ENCODE measurements at regions not wholly inside any gene's neighbourhood (a gene's known extent, or its start where the extent isn't known, plus 50 kb on each side); places are given as distances from the start of the nearest gene placed in this dataset.

DNA sequence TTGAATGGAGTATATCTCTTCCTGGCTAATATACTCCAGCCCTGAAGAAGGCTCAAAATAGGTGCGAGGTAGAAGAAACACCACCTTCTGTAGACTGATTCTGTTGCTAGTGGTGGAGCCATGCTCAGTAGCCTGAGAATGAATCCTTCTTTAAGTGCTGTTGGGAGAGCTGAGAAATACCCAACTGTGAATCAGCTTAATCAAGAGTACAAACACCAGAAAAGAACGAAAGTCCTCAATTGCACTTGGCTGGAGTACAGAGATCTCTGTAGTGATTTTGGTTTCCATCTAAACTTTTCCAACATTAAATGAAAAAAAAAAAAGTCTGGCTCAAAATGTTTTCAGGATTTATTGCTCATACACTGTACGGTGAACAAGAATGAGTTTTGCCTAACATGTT, 619.1 kb downstream of the METTL15 start:
- H3K4me3 ChIP-seq (ENCODE audit: control insufficient read depth, low read depth, low read length) = no peak overlapping the region
- TF ChIP-seq CTCF (IDR thresholded peaks at IDR 0.05; ENCODE audit: control insufficient read depth, insufficient read depth, low read depth, low read length, missing control alignments) = no peak
- DNase-seq (ENCODE audit: low read depth) = no peak

DNA sequence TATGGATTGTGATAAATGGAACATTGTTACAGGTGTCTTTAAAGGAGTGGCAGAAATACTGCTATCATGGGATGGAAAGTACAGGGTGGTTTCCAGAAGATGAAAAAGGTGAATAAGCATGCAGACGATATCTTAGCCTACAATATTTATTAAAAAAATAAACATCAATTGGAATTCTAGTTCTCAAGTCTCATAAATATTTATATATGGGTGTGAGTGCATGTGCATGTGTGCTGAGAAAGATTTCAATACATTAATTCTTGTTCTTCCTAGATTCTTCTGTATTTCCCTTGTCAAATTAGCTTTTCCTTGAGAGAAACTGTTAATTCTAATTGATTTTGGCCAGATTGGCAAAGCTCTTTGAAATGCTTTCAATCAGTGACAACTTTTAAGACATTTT, 618.2 kb downstream of the METTL15 start:
- no peak overlapping the region for H3K4me3 ChIP-seq (ENCODE audit: control insufficient read depth, low read depth, low read length)
- no peak for TF ChIP-seq CTCF (IDR thresholded peaks at IDR 0.05; ENCODE audit: control insufficient read depth, insufficient read depth, low read depth, low read length, missing control alignments)
- no peak for DNase-seq (ENCODE audit: low read depth)

- no peak for DNase-seq (ENCODE audit: low read depth)
Measured at GRCh38 chr11:28715726-28716125, 607.5 kb downstream of the METTL15 start.

DNA sequence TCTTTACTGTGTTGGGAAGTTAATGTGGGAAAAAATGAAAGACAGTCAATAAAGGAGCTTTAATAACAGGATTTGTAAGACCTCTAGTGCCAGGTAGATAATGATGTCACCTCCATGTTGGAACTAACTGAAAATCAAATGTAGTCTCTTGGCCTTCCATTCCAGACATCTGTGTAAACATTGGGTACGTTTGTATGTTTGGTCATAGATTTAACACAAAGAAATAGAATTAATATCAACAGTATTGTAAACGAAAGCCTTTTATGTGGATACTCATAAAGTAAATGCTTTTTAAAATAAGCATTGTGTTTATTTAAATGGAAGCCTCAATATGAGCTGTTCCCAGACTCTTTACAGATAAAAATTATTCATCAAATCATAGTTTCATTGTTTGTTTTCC, 605.7 kb downstream of the METTL15 start:
- H3K4me3 ChIP-seq (ENCODE audit: control insufficient read depth, low read depth, low read length) = no peak overlapping the region
- no peak for TF ChIP-seq CTCF (IDR thresholded peaks at IDR 0.05; ENCODE audit: control insufficient read depth, insufficient read depth, low read depth, low read length, missing control alignments)
- no peak for DNase-seq (ENCODE audit: low read depth)

More at GRCh38 chr11:28715726-28716125, 607.5 kb downstream of the METTL15 start:
- TF ChIP-seq CTCF (IDR thresholded peaks at IDR 0.05; ENCODE audit: control insufficient read depth, insufficient read depth, low read depth, low read length, missing control alignments) = no peak
- no peak overlapping the region for H3K4me3 ChIP-seq (ENCODE audit: control insufficient read depth, low read depth, low read length)

GRCh38 chr11:28708075-28708474, 599.9 kb downstream of the METTL15 start:
- no peak overlapping the region for H3K4me3 ChIP-seq (ENCODE audit: control insufficient read depth, low read depth, low read length)
- no peak for DNase-seq (ENCODE audit: low read depth)
- no peak for TF ChIP-seq CTCF (IDR thresholded peaks at IDR 0.05; ENCODE audit: control insufficient read depth, insufficient read depth, low read depth, low read length, missing control alignments)

- H3K4me3 ChIP-seq (ENCODE audit: control insufficient read depth, low read depth, low read length) = no peak overlapping the region
- TF ChIP-seq CTCF (IDR thresholded peaks at IDR 0.05; ENCODE audit: control insufficient read depth, insufficient read depth, low read depth, low read length, missing control alignments) = no peak
- DNase-seq (ENCODE audit: low read depth) = no peak
Measured at GRCh38 chr11:28704801-28705200, 596.6 kb downstream of the METTL15 start.

GRCh38 chr11:28703371-28703770, 595.2 kb downstream of the METTL15 start:
- no peak for DNase-seq (ENCODE audit: low read depth)
- no peak overlapping the region for H3K4me3 ChIP-seq (ENCODE audit: control insufficient read depth, low read depth, low read length)
- no peak for TF ChIP-seq CTCF (IDR thresholded peaks at IDR 0.05; ENCODE audit: control insufficient read depth, insufficient read depth, low read depth, low read length, missing control alignments)
